ENCODE measurements at regions not wholly inside any gene's neighbourhood (a gene's known extent, or its start where the extent isn't known, plus 50 kb on each side); places are given as distances from the start of the nearest gene placed in this dataset.
"Not testable (repeated sequence)": the region's sequence is repeated elsewhere in the genome, so short reads cannot be mapped to it uniquely, and the experiment has no call there.

DNA sequence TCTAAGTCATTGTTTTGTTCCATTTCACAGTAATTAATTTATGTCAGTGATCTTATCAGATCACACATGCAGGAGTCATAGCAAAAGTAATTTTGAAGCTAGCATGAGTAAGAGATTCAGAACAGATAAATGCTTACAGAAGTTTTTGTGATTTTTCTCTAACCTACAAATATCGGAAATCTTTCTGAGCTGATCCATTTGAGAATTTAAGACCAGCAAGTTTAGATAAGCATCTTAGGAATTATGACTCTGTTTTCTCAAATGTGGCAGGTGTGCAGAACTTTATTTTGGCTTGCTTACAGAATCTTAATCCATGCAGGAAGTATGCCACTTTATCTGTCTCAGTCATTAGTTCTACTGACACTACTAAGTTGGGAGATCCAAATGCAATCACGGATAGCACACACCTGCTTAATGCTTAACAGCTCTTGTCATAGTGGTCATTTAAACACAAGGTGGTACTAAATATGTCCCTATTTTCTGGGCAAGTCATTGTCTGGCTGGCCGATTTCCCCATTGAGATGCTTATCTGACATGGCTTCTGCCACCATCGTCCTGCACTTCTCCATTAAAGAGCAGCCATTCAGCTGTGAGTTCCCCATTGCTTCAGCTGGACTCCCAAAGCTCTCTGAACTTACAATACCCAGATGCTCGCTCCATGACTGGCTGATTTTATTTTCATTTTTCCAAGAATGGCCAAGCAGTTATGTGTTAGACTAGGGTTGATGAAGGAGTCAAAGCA is 305.4 kb upstream of the NUDT12 start:
- DNase-seq (ENCODE audit: low read depth in 2 of 2, low spot score in 1 of 2), result no peak

DNA sequence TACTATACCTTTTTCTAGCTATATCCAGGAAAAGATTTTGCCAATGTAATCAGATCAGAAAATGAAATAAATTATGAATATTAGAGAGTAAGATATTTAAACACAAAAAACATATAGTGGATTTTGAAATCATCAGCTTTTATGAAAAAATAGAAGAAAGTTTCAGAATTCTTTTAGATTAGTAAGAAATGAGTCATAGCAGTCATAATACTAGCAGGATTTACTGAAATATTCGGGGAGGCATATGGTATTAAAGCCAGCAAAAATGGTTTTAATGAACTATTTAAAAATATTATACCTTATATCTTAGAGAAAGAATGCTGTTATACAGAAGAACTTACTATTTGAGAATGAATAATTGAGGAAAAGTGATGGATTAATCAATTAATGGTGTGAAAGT is 303.6 kb upstream of the NUDT12 start:
- no peak for DNase-seq (ENCODE audit: low read depth in 2 of 2, low spot score in 1 of 2)

DNA sequence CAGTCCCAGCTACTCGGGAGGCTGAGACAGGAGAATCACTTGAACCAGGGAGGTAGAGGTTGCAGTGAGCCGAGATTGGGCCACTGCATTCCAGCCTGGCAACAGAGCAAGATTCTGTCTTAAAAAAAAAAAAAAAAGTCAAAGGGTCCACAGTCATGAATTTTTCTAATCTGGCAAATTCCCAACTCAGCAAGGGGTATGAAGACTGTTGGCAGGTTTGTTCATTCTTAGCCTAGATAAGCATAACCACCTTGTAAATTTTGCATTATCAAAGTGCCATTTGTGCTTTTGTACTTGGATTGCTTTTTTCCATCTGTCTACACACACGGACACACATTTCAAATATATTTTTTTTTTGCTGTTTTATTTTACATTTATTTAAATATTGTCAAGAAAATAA is 299.8 kb upstream of the NUDT12 start:
- no peak for DNase-seq (ENCODE audit: low read depth in 2 of 2, low spot score in 1 of 2)

DNA sequence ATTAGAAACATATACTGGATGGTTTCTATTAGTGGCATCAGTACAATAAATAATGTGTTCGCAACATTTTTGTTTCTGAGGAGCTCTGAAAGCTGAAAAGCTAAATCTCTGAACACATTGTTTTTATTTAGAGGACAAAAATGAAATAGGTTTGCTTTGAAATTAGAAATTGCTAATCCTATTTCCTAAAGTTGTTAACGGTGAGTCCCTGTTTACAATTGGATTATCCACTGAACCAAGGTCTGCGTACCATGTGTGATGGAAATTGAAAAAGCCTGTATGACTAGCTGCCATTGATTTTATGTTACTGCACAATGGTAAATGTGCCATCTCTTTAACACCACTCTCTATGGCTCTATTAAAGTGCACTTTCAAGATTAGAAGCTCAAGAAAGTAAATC is 297.7 kb upstream of the NUDT12 start:
- no peak for DNase-seq (ENCODE audit: low read depth in 2 of 2, low spot score in 1 of 2)

DNA sequence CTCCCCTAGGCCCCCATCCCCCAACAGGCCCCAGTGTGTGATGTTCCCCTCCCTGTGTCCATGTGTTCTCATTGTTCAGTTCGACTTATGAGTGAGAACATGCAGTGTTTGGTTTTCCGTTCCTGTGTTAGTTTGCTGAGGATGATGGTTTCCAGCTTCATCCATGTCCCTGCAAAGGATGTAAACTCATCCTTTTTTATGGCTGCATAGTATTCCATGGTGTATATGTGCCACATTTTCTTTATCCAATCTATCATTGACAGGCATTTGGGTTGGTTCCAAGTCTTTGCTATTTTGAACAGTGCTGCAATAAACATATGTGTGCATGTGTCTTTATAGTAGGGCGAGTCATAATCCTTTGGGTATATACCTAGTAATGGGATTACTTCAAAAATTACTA is 295.8 kb upstream of the NUDT12 start:
- not testable (repeated sequence) for DNase-seq (ENCODE audit: low read depth in 2 of 2, low spot score in 1 of 2)

DNA sequence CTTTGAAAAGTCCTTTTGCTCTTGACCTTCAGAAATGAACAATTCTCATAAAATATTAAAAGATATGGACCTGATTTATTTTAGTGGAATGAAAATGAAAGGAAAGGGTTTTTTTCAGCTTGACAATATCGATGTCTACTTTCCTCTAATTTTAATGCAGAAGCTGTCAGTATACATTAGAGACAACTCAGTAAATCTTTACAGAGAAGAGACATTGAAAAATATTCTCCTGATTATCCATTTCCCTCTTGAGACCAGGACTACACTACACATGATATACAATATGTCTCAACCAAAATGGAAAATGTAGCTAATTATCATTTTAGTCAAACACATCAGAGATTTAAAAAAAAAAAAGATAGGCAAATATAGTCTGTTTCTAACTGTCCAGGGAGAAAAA is 288.5 kb upstream of the NUDT12 start:
- DNase-seq (ENCODE audit: low read depth in 2 of 2, low spot score in 1 of 2), result no peak

DNA sequence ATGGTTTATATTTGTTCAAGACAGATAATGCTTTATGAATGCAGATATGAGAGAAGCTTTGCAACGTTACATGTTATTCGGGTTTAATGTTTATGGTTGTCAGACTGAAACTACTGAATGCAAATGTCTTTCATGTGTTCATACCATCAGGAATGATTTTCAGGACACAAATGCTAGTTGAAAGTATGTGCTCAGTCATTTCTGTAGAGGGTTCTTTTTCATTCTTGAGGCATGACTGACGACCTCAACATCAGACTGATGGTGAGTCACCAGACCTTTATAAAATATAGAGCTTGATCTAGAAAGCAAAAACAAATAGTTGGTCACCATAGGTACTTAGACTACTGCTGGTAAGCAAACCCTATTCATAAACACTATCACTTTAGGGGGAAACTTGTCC is 287.3 kb upstream of the NUDT12 start:
- DNase-seq (ENCODE audit: low read depth in 2 of 2, low spot score in 1 of 2), result no peak

DNA sequence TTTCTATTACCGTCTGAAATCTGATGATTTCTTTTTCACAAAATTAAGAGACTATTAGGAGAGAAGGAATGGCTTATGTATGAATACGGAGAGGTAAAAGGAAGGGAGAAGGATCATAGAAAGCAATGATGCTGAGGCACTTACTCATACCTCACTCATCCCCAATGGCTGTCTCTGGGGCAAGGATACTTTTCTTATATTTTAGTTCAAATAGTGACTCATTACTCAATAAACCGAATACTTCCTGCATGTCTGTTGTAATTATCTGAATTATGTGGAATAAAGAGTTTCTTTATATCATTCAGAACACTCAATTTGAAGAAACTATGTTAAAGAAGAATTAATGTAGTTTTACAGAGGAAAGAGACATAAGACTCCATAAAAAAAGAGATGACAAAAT is 284.5 kb upstream of the NUDT12 start:
- DNase-seq (ENCODE audit: low read depth in 2 of 2, low spot score in 1 of 2), result no peak

DNA sequence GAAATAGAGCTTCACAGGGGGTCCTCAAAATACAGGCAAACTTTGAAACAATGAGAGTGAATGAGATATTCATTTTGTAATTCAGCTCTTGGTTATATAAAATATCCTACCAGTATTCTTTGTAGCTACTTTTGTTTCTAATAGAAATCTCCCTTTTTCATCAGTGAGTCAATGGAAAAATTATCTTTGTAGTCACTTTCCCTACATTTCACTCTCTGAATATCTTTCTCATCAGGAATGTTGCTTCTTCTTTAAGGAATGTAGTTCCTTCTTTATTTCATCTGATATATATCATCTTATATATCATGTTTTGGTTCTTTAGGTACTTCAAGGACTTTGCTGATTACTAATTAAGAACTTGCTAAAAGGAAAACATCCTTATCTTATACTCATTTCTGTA is 280.3 kb upstream of the NUDT12 start:
- DNase-seq (ENCODE audit: low read depth in 2 of 2, low spot score in 1 of 2), result no peak

DNA sequence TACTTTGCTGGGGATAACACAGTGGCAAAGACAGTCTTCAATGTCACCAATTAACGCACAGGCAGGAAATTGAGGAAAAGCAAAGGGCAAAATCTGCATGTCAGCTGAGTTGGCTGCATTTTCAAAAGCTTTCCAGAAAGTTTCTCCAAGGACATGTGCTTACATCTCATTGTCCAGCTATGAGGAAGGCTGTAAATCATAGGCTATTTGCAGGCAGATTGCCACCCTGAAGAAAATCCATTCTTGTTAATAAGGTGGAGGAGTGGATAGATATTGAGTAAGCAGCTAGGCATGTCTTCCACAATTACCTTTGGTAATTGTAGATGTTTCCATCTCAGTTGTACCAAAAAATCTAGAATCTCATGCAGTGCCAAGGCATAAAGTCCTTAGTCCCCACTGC is 278.0 kb upstream of the NUDT12 start:
- no peak for DNase-seq (ENCODE audit: low read depth in 2 of 2, low spot score in 1 of 2)

DNA sequence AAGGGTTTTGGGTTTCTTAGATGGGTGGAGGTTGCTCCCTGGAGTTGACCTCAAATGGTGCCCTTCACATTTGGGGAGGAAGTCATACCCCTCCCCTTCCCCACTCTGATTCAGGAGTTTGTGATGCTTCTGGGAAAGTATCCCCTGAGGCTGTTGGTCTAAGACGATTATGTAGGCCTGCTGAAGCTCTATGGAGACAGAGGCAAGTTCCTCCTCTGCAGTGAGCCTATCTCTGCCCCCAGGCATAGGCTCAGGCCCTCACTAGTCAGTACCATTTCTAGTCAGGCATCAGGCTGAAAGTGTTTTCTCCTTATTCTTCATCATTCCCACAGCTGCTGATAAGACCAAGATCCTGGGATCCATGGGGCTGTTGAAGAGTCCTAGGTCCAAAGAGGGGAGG is 271.6 kb upstream of the NUDT12 start:
- no peak for DNase-seq (ENCODE audit: low read depth in 2 of 2, low spot score in 1 of 2)

DNA sequence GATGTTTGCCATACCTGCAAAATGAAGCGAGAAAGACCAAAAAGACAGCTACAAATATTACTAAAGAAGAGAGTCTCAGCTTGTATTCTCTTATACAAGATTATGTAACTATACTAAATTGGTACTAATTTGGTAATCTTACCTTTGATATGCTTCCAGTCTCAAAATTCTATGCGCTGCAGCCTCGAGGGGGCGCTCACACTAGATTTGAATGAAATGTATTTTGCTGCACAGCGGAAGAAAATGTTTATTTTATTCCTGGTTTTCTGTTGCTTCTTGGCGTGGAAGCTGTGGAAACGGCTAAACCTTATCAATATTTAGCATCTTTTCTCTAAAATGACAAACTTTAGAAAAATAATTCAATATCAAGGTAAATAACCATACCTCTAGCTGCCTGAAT is 267.0 kb upstream of the NUDT12 start:
- DNase-seq (ENCODE audit: low read depth in 2 of 2, low spot score in 1 of 2), result no peak

DNA sequence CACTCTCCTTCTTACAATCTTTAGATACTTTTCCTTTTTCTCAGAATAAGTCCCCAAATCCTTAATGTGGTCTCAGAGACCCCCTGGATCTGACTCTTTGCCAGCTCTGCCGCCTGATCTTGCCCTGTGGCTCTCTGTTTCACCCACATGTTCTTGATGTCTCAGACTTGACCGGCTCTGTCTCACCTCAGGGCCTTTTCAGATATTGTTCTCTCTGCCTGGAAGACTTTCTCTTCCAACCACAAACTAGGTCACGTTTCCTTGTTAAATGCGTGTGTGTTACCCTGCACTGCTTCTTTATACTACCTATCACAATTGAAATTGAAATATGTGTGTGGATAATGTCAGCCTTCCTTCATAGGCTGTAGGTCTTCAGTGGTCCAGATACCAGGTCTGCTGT is 265.4 kb upstream of the NUDT12 start:
- no peak for DNase-seq (ENCODE audit: low read depth in 2 of 2, low spot score in 1 of 2)

DNA sequence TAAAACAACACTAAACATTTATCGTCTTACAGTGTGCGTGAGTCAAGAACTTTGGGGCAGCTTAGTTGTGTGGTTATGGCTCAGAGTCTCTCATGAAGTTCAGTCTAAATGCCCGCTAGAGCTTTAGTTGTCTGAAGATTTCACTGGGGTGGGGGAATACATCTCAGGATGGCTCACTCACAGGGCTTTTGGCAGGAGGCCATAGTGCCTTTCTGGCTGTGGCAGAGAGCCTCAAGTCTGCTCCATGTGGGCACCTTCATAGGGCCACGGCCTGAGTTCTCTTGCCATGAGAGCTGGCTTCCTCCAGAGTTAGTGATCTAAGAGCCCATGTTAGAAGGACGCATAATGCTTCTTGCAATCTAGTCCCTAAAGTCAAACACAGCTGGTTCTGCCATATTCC is 258.8 kb upstream of the NUDT12 start:
- DNase-seq (ENCODE audit: low read depth in 2 of 2, low spot score in 1 of 2), result no peak

DNA sequence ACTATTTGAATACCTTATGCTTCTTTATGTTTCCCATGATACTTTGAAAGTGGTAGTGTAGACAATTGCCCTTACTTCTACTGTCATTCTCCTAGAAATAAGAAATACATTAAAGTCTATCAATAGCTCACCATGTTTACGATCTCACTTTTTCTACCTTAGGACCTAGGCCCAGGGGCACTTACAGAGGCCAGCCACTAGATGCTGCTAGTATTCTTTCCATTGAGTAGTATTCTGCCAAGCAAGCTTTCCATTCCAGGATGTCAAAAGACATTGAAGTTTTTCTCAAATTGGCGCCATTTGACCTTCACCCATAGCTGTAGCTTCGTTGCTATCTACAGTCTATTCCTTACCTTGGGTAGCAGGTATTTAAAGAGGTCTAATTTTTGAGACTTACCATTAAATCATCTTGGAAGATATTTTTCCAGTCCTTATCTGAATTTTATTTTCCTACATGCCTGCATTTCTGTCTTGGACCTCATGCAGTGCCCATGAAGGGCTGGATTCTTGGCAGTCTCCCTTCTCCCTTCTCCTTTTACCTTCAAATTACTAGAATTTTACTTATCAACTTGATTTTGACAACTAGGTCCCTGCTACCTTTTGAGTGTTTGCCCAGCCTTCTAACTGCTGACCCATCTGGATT is 246.0 kb upstream of the NUDT12 start:
- DNase-seq (ENCODE audit: low read depth in 2 of 2, low spot score in 1 of 2), result no peak

DNA sequence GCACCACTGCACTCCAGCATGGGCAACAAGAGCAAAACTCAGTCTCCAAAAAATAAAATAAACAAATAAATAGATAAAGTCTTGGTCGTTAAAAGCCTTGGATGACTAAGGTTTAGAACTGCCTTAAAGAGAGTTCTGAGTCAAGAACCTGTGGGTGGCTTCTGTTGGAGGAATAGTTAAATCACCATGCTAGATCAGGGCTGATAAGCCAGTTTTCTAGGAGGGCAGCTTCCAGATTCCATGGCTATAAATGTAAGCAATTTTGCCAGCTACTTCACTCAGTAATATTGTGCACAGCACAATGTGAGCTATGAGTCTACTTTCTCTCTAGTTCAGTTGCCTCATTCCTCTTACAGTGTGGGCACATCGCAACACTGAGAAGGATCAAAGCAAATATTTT is 242.1 kb upstream of the NUDT12 start:
- no peak for DNase-seq (ENCODE audit: low read depth in 2 of 2, low spot score in 1 of 2)

DNA sequence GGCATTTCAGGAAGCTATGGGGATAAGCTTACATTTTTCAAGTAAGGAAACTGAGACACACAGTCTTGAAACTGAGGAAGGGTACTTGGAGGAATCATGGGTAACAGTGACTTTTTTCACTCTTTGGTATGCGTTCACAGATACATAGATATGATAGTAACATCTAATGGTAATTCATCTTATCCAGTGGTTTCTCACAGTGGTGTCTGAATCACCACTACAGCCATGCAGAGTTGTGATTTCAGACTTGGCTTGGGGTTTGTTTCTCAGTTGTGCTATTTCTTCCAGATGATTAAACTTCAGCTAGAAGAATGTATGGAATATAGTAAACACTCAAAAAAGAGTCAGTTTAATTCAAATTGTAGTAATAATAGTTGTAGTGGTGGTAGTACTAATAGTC is 239.1 kb upstream of the NUDT12 start:
- DNase-seq (ENCODE audit: low read depth in 2 of 2, low spot score in 1 of 2), result no peak

DNA sequence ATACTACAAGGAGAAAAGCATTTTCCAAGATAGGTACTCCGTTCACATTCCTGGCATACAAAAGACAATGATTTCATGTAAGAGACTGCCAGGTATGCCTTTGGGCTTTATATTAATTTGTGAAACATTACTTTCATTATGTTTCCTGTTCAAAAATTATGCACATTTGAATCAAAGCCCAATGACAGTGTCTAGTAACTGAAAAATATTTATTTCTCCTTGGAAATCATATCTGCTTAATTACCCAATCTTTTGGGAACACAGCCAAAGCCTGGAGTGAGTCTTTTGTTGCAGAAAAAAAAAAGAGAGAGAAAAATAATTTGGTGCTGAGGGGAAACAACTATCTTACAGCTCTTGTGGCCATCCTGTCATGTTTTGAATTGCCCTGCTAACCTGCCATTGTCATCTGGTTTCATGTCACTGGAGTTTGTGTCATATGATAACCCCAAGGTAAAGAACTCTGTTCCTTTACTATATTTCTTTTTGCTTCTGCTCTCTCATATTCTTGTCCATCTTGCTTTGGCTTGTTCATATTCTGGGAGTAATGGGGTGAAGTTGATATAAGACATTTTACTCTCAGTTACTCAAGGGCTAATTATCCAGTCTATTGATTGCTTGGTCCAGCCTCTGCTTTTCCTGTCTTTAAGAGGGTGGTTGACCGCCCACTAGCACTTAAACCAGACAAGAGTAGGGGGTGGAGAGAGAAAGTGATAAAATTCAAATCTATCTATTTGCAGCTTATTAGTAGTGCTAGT is 238.3 kb upstream of the NUDT12 start:
- DNase-seq (ENCODE audit: low read depth in 2 of 2, low spot score in 1 of 2), result no peak

DNA sequence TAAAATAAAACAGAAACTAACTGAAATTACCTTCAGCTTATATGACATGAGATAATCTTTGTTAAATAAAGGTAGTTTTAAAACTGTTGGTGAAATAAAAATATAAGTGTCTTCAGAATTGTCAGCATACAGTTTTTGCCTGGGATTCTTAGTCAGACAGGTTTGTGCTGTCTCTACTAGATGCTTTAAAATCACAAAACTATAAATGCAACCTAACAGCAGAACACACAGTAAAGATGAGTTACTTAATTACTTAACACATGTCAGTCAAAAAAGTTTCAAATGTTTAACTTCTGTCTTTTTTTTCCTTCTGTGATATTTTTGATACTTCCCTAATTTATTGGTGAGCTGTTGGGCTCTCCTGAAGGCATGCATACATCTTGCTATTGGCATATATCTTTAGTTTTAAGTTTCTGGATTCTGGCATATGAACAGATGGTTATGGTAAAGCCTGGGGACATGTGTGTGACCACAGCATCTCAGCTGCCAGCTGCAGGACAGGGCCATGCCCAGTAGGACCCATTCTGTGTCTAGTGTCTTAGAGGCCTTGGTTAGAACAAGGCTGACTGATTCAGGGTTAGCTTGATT is 231.1 kb upstream of the NUDT12 start:
- no peak for DNase-seq (ENCODE audit: low read depth in 2 of 2, low spot score in 1 of 2)

DNA sequence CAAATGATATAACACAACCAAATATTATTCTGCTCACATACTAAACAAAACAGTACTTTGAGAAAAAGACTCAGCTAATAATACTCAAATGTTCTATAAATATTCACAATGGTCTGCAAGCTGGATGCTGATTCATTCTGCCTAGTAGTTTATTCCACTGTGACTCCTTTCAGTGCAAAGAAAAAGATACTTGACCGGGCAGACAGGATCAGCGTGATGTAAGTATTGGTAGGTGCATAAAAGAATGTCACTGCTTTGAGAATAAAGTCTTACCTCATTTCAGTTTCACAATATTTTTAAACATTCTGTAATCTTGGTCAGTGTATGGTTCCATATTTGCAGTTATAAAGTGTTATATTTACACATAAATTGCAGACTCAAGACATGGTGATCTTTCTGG is 223.0 kb upstream of the NUDT12 start:
- no peak for DNase-seq (ENCODE audit: low read depth in 2 of 2, low spot score in 1 of 2)

DNA sequence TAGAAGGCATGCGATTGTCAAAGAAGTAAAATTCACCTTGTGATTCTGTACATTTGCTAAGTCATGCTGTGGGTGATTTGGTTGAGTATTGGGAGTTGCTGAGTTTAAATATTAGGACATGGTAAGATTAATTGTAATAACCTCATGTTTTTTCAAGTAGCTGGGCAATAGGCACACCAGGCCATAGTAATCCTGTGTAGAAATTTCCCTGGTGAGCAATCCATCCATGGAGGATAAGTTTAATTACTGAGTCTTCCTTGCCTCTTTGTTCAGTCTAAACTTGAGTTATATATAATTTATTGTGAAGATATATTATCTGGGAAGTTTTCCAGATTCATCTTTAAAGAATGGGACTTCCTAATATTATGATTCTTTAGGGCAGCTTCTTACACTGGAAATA is 221.1 kb upstream of the NUDT12 start:
- DNase-seq (ENCODE audit: low read depth in 2 of 2, low spot score in 1 of 2), result no peak

DNA sequence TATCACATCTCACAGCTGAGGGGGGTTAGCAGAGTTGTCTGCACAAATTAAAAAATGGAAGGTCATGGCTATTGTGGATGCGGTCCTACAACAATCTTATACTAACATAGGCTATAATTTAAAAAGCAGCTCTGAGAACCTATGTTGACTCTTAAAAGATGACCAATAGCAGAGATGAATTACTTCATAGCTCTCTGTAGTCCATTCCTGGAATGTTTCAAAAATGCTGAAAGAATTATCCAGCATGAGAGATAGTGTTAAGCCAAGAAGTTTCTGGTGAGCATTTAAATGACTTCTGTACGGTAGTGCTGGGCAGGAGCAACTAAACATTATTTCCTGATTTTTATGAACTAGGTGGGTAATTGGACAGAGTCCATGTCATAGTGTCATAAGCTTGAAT is 218.2 kb upstream of the NUDT12 start:
- DNase-seq (ENCODE audit: low read depth in 2 of 2, low spot score in 1 of 2), result no peak

Data from stimulated activated CD8-positive, alpha-beta memory T cell treated with anti-CD3 and anti-CD28 coated beads, Interleukin-4, amount 100 ng/mL, for 4 hours (primary cell).